GM21786 (cell line): ENCODE measurements at regions not wholly inside any gene's neighbourhood (a gene's known extent, or its start where the extent isn't known, plus 50 kb on each side); places are given as distances from the start of the nearest gene placed in this dataset.
A peak's percentile ranks its signal among the peaks of the same experiment; 100 is the strongest.

Experiments
- ATAC-seq: cut with Tn5 transposase; IDR thresholded peaks from one replicate; pipeline ENCODE4 v1.9.1; 2021; ENCODE audit not compliant: unreplicated experiment

DNA sequence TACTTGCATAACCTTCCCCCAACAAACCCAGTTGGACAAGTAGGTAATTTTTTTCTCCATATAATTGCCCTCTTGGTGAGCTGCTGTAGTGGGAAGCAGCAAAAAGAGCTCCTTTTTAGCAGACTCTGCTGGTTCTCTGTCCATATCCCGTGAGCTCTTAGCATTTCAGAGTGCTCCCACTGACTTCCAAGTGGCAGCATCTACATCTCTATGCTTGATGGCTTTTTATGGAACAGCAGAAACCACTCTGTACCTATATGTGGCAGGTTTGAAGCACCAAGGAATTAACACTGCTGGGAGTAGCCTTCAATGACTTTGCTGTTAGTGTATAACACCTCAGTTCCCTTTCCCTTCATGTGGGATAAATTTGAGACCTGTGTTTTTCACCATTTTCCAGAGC lies 168.4 kb upstream of the NHS start:
- ATAC-seq, result no peak

DNA sequence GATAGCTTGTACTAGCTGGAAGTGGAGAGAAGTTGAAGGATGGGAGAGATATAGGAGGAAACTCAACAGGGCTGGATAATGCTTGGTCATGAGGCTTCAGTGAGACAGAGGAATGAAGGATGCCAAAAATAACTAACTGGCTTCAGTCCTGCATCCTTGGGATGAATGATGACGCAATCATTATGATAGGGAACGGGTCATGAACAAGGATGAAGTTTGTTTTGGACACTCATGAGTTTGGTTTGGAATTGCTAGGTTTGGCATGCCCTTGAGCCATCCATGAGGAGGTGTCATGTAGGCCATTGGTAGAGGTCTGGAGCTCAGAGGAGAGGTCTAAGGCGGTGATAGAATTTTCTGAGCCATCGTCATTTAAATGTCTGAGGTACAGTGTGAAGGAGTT lies 160.0 kb upstream of the NHS start:
- ATAC-seq, result no peak

DNA sequence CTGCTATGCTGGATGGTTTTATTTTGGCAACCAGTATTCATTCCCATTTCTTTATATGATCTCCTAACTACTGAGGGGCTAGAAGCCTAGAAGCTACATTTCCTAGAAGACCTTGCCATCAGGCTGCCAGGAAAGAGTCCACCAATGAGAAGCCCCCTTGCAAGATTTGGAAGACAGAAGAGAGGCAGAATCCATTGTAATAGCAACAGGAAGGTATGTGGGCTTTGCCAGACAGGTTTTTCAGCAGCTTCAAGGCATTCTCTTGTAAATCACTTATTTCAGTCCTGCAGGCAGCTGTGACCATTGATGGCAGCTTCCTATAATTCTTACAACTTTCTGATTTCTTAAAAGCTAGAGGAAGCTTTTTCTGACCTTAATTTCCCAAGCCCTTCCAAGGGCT lies 148.3 kb upstream of the NHS start:
- no peak for ATAC-seq

- ATAC-seq, result no peak
These were observed 137.9 kb upstream of the NHS start for GRCh38 chrX:17237146-17237545.

DNA sequence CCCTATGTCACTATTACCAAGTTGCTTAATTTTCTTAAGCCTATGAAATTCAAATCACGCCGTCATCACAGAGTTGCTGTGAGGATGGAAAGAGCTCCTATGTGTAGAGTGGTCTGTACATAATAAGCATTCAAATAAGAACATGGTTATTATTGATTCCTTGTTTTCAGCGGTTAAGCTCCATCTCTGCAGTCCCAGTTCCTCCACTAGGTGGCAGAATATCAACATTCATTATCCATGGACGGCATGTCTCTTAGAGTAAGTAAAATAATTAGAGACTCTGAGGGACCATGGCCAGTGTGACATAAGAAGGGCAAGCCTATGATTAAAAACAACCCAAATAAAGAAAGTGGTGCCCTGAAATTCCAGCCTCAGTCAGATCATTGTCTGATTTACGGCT lies 132.5 kb upstream of the NHS start:
- peak; percentile 72 for ATAC-seq

- no peak for ATAC-seq
These were observed 127.9 kb upstream of the NHS start for GRCh38 chrX:17247144-17247543.

GRCh38 chrX:17262123-17262522 lies 112.9 kb upstream of the NHS start:
- ATAC-seq, result no peak

DNA sequence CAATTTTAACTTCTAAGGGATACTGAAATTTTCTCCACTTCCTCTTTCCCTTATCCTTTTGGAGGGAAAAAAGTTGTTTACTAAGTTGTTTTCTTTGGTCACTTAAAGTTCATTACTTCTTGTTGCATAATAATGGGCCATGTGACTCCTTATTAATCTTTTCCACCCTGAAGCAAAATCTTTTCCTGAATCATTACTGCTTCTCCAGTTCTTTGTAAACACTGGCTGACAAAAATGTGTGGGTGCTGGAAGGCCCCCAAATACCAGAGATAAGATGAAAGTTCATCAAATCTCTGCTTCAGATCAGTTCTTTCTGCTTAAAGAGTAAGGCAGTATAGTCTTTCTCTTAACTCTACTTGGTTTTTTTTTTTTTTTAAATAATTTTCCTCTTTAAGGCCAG lies 108.9 kb upstream of the NHS start:
- no peak for ATAC-seq

DNA sequence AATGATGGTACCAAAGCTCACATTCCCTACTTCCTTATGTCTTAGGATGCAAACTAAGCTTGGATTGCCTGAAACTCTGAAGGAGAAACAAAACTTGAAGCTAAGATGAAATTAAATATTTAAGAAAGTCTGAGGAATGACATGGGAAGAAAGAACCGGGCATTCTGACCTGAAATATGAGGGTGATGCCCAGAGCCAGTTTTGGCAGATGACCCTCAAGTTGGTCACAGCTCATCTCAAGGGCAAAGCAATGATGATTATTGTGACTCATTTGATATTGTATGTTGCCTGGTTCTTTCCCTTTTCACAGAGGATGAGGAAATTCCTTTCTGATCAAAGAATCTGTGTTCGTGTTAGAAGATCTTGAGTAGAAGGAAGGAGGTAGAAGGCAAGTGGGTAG lies 96.0 kb upstream of the NHS start:
- no peak for ATAC-seq

DNA sequence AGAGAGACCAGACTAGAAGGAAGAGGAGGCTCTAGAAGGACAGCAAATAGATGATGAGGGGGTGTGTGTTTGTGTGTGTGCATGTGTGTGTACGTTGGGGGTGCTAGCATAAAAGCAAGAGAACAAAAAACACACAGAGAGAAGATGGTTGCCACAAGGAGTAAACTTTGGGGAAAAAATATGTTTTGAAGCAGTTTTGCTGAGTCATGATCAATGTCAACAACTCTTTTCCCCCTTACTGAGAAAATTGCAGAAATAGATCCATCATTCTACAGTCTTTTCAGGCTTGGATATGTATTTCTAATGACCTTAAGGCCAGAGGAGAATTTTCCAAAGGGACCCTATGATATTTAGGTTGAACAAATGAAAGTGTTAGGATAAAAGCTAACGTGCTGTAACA lies 89.0 kb upstream of the NHS start:
- ATAC-seq, result no peak

DNA sequence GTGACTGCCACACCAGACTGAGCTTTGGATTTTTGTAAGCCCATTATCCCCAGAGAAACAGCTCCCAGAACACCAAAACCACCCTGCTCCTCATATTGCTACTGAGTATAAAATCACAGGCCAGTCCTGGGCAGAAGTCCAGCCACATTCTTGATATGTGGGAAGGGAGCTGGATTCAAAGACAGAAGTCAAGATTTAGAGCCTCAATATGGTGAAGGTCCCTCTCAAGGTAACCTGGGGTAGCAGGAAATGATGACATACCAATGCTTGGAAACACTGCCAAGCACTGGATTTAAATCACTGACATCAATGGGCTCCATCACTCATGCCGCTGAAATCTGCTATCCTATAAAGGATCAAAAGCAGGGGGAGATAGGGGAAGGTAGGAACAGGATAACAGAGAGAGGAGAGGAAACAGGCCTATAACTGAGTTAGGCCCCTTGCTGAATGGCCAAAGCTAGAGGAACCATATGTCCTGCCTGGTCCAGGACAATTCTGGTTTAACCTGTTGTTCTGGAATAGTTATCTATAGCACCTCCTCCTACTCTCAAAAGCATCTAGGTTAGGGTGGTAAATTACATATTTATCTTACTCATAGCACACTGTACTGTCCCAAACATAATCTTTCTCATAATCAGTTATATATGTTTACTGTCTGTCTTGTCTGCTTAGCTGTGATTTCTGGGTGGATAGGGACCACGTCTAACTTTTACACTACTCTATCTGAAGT lies 83.7 kb upstream of the NHS start:
- no peak for ATAC-seq

- no peak for ATAC-seq
These were observed 82.9 kb upstream of the NHS start for GRCh38 chrX:17292111-17292527.

- ATAC-seq, result no peak
These were observed 80.4 kb upstream of the NHS start for GRCh38 chrX:17294561-17294960.

- no peak for ATAC-seq
These were observed 79.2 kb upstream of the NHS start for GRCh38 chrX:17295791-17296190.

GRCh38 chrX:17298564-17298963 lies 76.4 kb upstream of the NHS start:
- no peak for ATAC-seq

- ATAC-seq, result no peak
These were observed 75.8 kb upstream of the NHS start for GRCh38 chrX:17299206-17299605.

DNA sequence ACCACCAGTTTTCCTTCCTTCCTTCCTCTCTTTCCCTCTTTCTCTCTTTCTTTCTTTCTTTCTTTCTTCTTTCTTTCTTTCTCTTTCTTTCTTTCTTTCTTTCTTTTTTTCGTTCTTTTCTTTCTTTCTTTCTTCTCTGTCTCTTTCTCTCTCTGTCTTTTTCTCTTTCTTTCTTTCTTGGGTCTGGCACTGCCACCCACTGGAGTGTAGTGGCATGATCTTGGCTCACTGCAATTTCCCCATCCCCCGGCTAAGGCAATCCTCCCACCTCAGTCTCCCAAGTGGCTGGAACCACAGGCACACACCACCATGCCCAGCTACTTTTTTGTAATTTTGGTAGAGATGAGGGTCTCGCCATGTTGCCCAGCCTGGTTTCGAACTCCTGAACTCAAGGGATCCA lies 51.6 kb upstream of the NHS start:
- ATAC-seq, result no peak
